HEK293T (cell line): ENCODE measurements at regions not wholly inside any gene's neighbourhood (a gene's known extent, or its start where the extent isn't known, plus 50 kb on each side); places are given as distances from the start of the nearest gene placed in this dataset.

Source experiments
- CTCF ChIA-PET: fragments of 350-600 bp; formaldehyde crosslinking; extraction: SDS; loops from one replicate; lab custom pipeline; 2021; ENCODE audit warnings: antibody characterized with exemption, inconsistent platforms; lab: Yijun Ruan, JAX
- POLR2A ChIA-PET: fragments of 350-600 bp; formaldehyde crosslinking; extraction: SDS; loops from one replicate; lab custom pipeline; 2020; ENCODE audit warnings: antibody characterized with exemption, inconsistent platforms; lab: Yijun Ruan, JAX
- DNase-seq: peaks from one replicate; pipeline ENCODE4 v3.0.0; 2012; ENCODE audit warnings: mixed read lengths; ENCODE audit errors: extremely low spot score
- ARNT ChIP-seq: fragments of 450-650 bp; IDR thresholded peaks from 2 replicates; pipeline ENCODE4 v1.6.1; 2017; ENCODE audit warnings: mild to moderate bottlenecking
- BHLHE40 ChIP-seq: fragments of 450-650 bp; IDR thresholded peaks from 2 replicates; pipeline ENCODE4 v1.6.1; 2016; ENCODE audit warnings: mild to moderate bottlenecking, moderate library complexity, borderline replicate concordance
- CTBP1 ChIP-seq: fragments of 450-650 bp; IDR thresholded peaks from 2 replicates; pipeline ENCODE4 v1.6.1; 2016; ENCODE audit warnings: borderline replicate concordance
- ELF4 ChIP-seq: fragments of 450-650 bp; IDR thresholded peaks from 2 replicates; pipeline ENCODE4 v1.6.1; 2017; ENCODE audit warnings: antibody characterized with exemption
- FOXA1 ChIP-seq: fragments of 450-650 bp; IDR thresholded peaks from 2 replicates; pipeline ENCODE4 v1.6.1; 2016; ENCODE audit warnings: mild to moderate bottlenecking
- FOXK2 ChIP-seq: fragments of 450-650 bp; IDR thresholded peaks from 2 replicates; pipeline ENCODE4 v1.6.1; 2016; ENCODE audit warnings: mild to moderate bottlenecking
- FOXM1 ChIP-seq: fragments of 450-650 bp; IDR thresholded peaks from 2 replicates; pipeline ENCODE4 v1.6.1; 2017; ENCODE audit warnings: mild to moderate bottlenecking, borderline replicate concordance
- HDGF ChIP-seq: fragments of 450-650 bp; IDR thresholded peaks from 2 replicates; pipeline ENCODE4 v1.6.1; 2017; ENCODE audit warnings: antibody characterized with exemption, borderline replicate concordance
- L3MBTL2 ChIP-seq: fragments of 450-650 bp; conservative IDR thresholded peaks from 2 replicates; pipeline ENCODE4 v1.6.1; 2016; ENCODE audit warnings: mild to moderate bottlenecking
- LEF1 ChIP-seq: fragments of 450-650 bp; IDR thresholded peaks from 2 replicates; pipeline ENCODE4 v1.6.1; 2017; ENCODE audit warnings: mild to moderate bottlenecking, borderline replicate concordance
- NFRKB ChIP-seq: fragments of 450-650 bp; IDR thresholded peaks from 2 replicates; pipeline ENCODE4 v1.6.1; 2016; ENCODE audit warnings: mild to moderate bottlenecking, moderate library complexity
- PKNOX1 ChIP-seq: fragments of 450-650 bp; IDR thresholded peaks from 2 replicates; pipeline ENCODE4 v1.6.1; 2016
- SP1 ChIP-seq: fragments of 450-650 bp; IDR thresholded peaks from 2 replicates; pipeline ENCODE4 v1.6.1; 2017
- SUZ12 ChIP-seq: fragments of 450-650 bp; IDR thresholded peaks from 2 replicates; pipeline ENCODE4 v1.6.1; 2016; ENCODE audit warnings: mild to moderate bottlenecking
- TARDBP ChIP-seq: fragments of 450-650 bp; IDR thresholded peaks from 2 replicates; pipeline ENCODE4 v1.6.1; 2016
- ZNF384 ChIP-seq: fragments of 450-650 bp; IDR thresholded peaks from 2 replicates; pipeline ENCODE4 v1.6.1; 2016

DNA sequence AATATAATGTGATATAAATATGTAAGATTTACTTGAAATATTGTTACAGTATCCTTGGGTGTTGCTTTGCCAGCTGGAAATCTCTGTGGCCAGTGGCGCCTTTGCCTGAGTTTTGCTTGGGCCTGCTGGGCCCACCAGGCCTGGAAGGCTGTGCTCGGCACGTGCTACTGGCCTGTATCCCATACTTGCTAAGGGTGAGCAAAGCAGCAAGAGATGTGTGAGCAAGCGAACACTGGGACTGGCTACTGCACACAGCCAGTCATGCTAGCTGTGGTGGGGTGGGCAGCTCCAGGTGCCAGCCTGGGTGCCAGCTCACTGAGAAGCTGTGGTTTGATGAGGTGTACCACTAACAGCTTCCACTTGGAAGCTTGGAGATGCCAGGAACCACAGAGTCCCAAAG lies 299.1 kb upstream of the GALNT5 start:
- no peak for DNase-seq
- TF ChIP-seq ELF4 (no peak), PKNOX1 (no peak), FOXA1 (no peak), TARDBP (no peak), FOXM1 (no peak), BHLHE40 (no peak), ZNF384 (no peak), LEF1 (no peak), CTBP1 (no peak), SP1 (no peak), HDGF (no peak), NFRKB (no peak), ARNT (no peak)
- ChIA-PET POLR2A (no interaction called here), CTCF (no interaction called here)

- POLR2A ChIA-PET: no interaction called here
- no peak for DNase-seq
- TF ChIP-seq HDGF: no peak
- TF ChIP-seq NFRKB: no peak
- no peak for TF ChIP-seq LEF1
- no peak for TF ChIP-seq FOXM1
- TF ChIP-seq ARNT: no peak
- TF ChIP-seq PKNOX1: no peak
- TF ChIP-seq FOXA1: no peak
- no peak for TF ChIP-seq SUZ12
- TF ChIP-seq BHLHE40: no peak
- TF ChIP-seq FOXK2: no peak
- TF ChIP-seq CTBP1: no peak
- no peak for TF ChIP-seq SP1
- TF ChIP-seq TARDBP: no peak
- TF ChIP-seq ELF4: no peak
- no peak for TF ChIP-seq ZNF384
- no peak for TF ChIP-seq L3MBTL2
- CTCF ChIA-PET: no interaction called here
These were observed 298.0 kb upstream of the GALNT5 start for GRCh38 chr2:156959481-156959880.

DNA sequence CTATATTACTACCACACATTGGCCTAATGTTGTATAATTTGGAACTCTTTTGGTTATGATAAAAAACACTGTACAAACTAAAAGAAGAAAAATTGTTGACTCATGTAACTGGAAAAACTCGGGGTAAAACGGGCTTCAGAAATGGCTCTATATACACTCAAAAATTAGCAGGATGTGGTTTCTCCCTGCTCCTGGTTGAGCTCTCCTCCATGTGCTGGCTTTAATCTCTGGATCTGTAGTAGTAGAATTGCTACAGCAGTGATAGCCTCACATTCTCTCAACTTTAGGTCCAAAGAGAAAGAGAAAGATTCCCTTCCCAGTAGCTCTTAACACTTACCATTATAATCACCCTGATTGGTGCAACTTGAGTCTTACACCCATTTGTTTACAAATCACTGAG lies 274.9 kb upstream of the GALNT5 start:
- POLR2A ChIA-PET: no interaction called here
- TF ChIP-seq SUZ12 (no peak), ARNT (no peak), SP1 (no peak), ZNF384 (no peak), LEF1 (no peak), FOXK2 (no peak), TARDBP (no peak), ELF4 (no peak), FOXM1 (no peak), NFRKB (no peak), L3MBTL2 (no peak)
- CTCF ChIA-PET: no interaction called here

DNA sequence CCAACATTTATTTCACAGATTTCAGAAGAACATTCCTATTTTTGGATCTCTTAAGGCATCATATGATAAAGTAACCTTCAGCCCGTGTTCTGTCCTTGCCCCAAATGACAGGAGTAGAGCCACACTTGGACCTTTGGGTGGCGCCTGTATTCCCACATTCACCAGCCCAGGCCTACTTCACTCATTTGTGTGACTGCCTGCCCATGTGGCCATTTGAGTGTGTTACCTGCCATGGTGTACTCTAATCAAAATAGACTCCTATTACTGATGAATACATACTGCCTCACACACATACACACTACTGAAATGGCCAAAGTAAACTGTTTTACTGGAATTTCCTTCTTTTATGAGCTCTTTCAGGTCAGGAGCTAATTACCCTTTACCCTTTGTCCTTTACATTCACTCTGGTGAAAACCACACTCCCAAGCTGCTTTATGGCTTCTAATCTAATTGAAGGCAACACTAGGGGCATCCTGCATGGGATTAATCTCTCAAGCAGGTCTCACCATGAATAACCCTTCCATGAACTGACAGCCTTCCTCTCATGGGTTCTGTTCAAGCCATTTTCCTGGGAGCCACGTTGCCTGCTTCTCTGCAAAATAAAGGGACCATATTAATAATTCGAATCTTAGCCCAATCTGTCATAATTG lies 271.0 kb upstream of the GALNT5 start:
- ChIA-PET CTCF (no interaction called here), POLR2A (no interaction called here)
- no peak for TF ChIP-seq TARDBP
- no peak for TF ChIP-seq FOXA1
- no peak for TF ChIP-seq L3MBTL2
- TF ChIP-seq PKNOX1: no peak
- no peak for TF ChIP-seq FOXM1
- TF ChIP-seq SP1: no peak
- no peak for TF ChIP-seq HDGF
- no peak for TF ChIP-seq ARNT
- TF ChIP-seq ELF4: no peak
- TF ChIP-seq ZNF384: no peak
- no peak for TF ChIP-seq NFRKB
- no peak for TF ChIP-seq FOXK2
- TF ChIP-seq LEF1: no peak
- TF ChIP-seq SUZ12: no peak
- no peak for DNase-seq

More for the DNA sequence above, 274.9 kb upstream of the GALNT5 start:
- no peak for DNase-seq

- ChIA-PET CTCF (no interaction called here), POLR2A (no interaction called here)
- no peak for DNase-seq
- no peak for TF ChIP-seq LEF1
These were observed 257.8 kb upstream of the GALNT5 start for GRCh38 chr2:156999661-157000060.

DNA sequence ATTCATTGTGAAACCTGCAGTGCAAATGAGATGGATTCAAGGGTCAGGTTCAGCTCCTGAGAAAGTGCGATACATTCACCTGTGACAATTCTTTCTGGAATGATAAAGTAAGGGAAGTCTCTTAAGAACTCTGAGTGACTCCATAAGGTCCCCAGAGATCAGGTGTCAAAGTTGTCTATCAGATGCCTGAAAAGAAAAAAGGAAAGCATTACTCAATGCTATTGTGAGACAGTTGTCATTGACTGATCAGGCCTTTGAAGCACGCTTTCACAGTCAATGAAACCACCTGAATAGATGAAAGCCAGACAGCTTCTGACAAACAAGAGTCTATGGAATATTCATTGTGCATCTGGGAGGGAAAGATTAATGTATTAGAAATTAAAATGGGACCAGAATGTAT lies 252.7 kb upstream of the GALNT5 start:
- POLR2A ChIA-PET: no interaction called here
- TF ChIP-seq PKNOX1: no peak
- no peak for DNase-seq
- CTCF ChIA-PET: no interaction called here
